ENCODE measurements at regions not wholly inside any gene's neighbourhood (a gene's known extent, or its start where the extent isn't known, plus 50 kb on each side); places are given as distances from the start of the nearest gene placed in this dataset.

DNA sequence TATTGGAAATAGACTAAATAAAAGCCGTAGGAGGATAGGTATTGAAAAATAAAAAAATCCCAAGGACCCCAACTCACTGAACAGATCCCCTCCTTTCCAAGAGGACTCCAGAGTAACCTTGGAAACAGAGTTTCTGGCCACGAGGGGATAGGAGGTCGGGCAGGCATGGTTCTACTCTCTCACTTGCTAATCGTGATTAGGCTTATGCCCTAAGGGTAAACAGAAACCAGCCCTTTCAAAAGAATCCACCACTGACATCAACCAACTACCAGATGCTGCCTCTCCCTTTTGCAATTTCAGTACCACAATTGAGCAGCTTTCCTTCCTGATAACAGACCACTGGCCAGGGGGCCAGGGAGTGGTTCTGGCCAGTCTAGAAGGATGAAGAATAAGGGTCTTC, 477.8 kb downstream of the EIPR1 start:
- Mint-ChIP-seq H3K4me1 (peaks cover 27% of the 10 kb centered on the region), H3K27ac (no peak overlapping the region), H3K9me3 (ENCODE audit: insufficient read depth) (no peaks in the 10 kb centered on the region), H3K4me3 (no peak overlapping the region), H3K27me3 (no peaks in the 10 kb centered on the region)
- Histone ChIP-seq H3K4me2 (replicated peaks; ENCODE audit: low read depth, low read length, poor library complexity, severe bottlenecking) (no peak overlapping the region), H2AFZ (ENCODE audit: insufficient read depth, low read depth, low read length, poor library complexity, severe bottlenecking) (no peak overlapping the region), H3K27me3 (replicated peaks in 1 of 4; ENCODE audit: control extremely low read depth in 1 of 4, control insufficient read depth in 3 of 4, insufficient read depth in 4 of 4, low read length in 3 of 4) (no peaks in the 10 kb centered on the region), H3K27ac (ENCODE audit: low read length in 2 of 2) (peak overlapping the region in 1 of 2 donors; percentile 82), H4K20me1 (ENCODE audit: control insufficient read depth, insufficient read depth, low read length, poor library complexity, severe bottlenecking) (no peaks in the 10 kb centered on the region), H3K79me2 (ENCODE audit: control insufficient read depth, insufficient read depth, low read length) (no peaks in the 10 kb centered on the region), H3K9ac (ENCODE audit: low read length) (no peak overlapping the region), H3K4me1 (ENCODE audit: control insufficient read depth in 2 of 2, insufficient read depth in 2 of 2, low read length in 2 of 2) (peaks cover 22 to 55% of the 10 kb centered on the region in 2 donors), H3K4me3 (ENCODE audit: control extremely low read depth in 1 of 5, extremely low read depth in 1 of 5, insufficient read depth in 1 of 5, low read depth in 2 of 5, low read length in 4 of 5) (no peak overlapping the region), H3K36me3 (replicated peaks in 1 of 2; ENCODE audit: control extremely low read depth in 1 of 2, control insufficient read depth in 1 of 2, extremely low read depth in 1 of 2, insufficient read depth in 2 of 2, low read length in 1 of 2) (no peaks in the 10 kb centered on the region), H3K9me3 (ENCODE audit: control extremely low read depth in 1 of 3, control insufficient read depth in 2 of 3, insufficient read depth in 1 of 3, low read length in 2 of 3) (no peaks in the 10 kb centered on the region)
- 88% methylated on average over 3 of the region's 4 CpGs for WGBS (ENCODE audit: insufficient coverage)
- CTCF ChIA-PET, result no interaction called here
- no peak for ATAC-seq (ENCODE audit: low read depth)
- TF ChIP-seq, protein P1, sequence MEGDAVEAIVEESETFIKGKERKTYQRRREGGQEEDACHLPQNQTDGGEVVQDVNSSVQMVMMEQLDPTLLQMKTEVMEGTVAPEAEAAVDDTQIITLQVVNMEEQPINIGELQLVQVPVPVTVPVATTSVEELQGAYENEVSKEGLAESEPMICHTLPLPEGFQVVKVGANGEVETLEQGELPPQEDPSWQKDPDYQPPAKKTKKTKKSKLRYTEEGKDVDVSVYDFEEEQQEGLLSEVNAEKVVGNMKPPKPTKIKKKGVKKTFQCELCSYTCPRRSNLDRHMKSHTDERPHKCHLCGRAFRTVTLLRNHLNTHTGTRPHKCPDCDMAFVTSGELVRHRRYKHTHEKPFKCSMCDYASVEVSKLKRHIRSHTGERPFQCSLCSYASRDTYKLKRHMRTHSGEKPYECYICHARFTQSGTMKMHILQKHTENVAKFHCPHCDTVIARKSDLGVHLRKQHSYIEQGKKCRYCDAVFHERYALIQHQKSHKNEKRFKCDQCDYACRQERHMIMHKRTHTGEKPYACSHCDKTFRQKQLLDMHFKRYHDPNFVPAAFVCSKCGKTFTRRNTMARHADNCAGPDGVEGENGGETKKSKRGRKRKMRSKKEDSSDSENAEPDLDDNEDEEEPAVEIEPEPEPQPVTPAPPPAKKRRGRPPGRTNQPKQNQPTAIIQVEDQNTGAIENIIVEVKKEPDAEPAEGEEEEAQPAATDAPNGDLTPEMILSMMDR (IDR thresholded peaks at IDR 0.05), result no peak
- TF ChIP-seq EZH2 (IDR thresholded peaks at IDR 0.05; ENCODE audit: borderline replicate concordance, insufficient read depth, low read depth, low read length, poor library complexity, severe bottlenecking), result no peak
- POLR2A ChIA-PET, result no interaction called here
- intact Hi-C loops (cut with micrococcal nuclease), result no loop called here
- DNase-seq, result no peak

DNA sequence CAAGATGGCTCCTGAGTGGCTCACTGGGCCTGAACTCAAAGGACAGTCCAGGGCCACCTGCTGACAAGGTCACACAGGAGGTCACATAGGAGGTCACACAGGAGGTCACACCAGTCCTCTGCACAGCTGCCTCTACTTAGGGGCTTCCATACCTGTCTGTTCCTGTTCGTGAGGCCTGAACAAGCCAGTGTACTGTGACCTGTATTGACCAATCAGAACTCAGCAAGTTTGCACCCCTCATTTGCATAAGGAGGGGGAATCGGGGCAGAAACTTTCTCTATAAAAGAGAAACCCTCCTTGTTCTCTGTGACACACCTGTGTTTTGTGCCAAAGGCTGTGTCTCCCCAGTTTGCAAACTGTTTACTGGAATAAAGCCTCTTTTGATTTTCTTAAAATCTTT, 478.9 kb downstream of the EIPR1 start:
- H3K79me2 ChIP-seq (ENCODE audit: control insufficient read depth, insufficient read depth, low read length), result no peaks in the 10 kb centered on the region
- no CpG with 5 or more reads among the region's 2 CpGs for WGBS (ENCODE audit: insufficient coverage)
- TF ChIP-seq EZH2 (IDR thresholded peaks at IDR 0.05; ENCODE audit: borderline replicate concordance, insufficient read depth, low read depth, low read length, poor library complexity, severe bottlenecking), result no peak
- TF ChIP-seq, protein P1 (IDR thresholded peaks at IDR 0.05), result no peak
- H3K36me3 ChIP-seq (replicated peaks in 1 of 2; ENCODE audit: control extremely low read depth in 1 of 2, control insufficient read depth in 1 of 2, extremely low read depth in 1 of 2, insufficient read depth in 2 of 2, low read length in 1 of 2), result no peaks in the 10 kb centered on the region
- Mint-ChIP-seq H3K9me3 (ENCODE audit: insufficient read depth) (no peaks in the 10 kb centered on the region), H3K4me3 (no peak overlapping the region), H3K27me3 (no peaks in the 10 kb centered on the region), H3K27ac (no peak overlapping the region), H3K4me1 (peaks cover 27% of the 10 kb centered on the region)
- no peak overlapping the region for H2AFZ ChIP-seq (ENCODE audit: insufficient read depth, low read depth, low read length, poor library complexity, severe bottlenecking)
- peak overlapping the region; percentile 27 for H3K4me2 ChIP-seq (replicated peaks; ENCODE audit: low read depth, low read length, poor library complexity, severe bottlenecking)
- ChIA-PET POLR2A (no interaction called here), CTCF (no interaction called here)
- DNase-seq (no peak), ATAC-seq (ENCODE audit: low read depth) (no peak)
- H3K4me1 ChIP-seq (ENCODE audit: control insufficient read depth in 2 of 2, insufficient read depth in 2 of 2, low read length in 2 of 2), result peaks cover 22 to 49% of the 10 kb centered on the region in 2 donors
- H4K20me1 ChIP-seq (ENCODE audit: control insufficient read depth, insufficient read depth, low read length, poor library complexity, severe bottlenecking), result no peaks in the 10 kb centered on the region
- peak overlapping the region in 1 of 2 donors; percentile 29 for H3K27ac ChIP-seq (ENCODE audit: low read length in 2 of 2)
- no peak overlapping the region for H3K9ac ChIP-seq (ENCODE audit: low read length)
- H3K9me3 ChIP-seq (ENCODE audit: control extremely low read depth in 1 of 3, control insufficient read depth in 2 of 3, insufficient read depth in 1 of 3, low read length in 2 of 3), result no peaks in the 10 kb centered on the region
- intact Hi-C loops (cut with micrococcal nuclease), result no loop called here
- no peaks in the 10 kb centered on the region for H3K27me3 ChIP-seq (replicated peaks in 1 of 4; ENCODE audit: control extremely low read depth in 1 of 4, control insufficient read depth in 3 of 4, insufficient read depth in 4 of 4, low read length in 3 of 4)
- H3K4me3 ChIP-seq (ENCODE audit: control extremely low read depth in 1 of 5, extremely low read depth in 1 of 5, insufficient read depth in 1 of 5, low read depth in 2 of 5, low read length in 4 of 5), result no peak overlapping the region
